HepG2 (cell line): ENCODE measurements at regions not wholly inside any gene's neighbourhood (a gene's known extent, or its start where the extent isn't known, plus 50 kb on each side); places are given as distances from the start of the nearest gene placed in this dataset.

ENCODE experiments used
- CTCF ChIP-seq: sonication (generic); formaldehyde crosslinking; IDR thresholded peaks from 2 replicates; pipeline ENCODE4 v1.5.0; 2020; ENCODE audit warnings: mild to moderate bottlenecking, missing genetic modification reagents, moderate library complexity
- GTF2F1 ChIP-seq: fragments of 150-350 bp; IDR thresholded peaks from 2 replicates; pipeline ENCODE4 v1.6.1; 2014; ENCODE audit warnings: low read length
- HOXD1 ChIP-seq: sonication (generic); formaldehyde crosslinking; IDR thresholded peaks from 2 replicates; pipeline ENCODE4 v1.5.0; 2020; ENCODE audit warnings: missing genetic modification reagents
- POLR2A ChIP-seq, 2 experiments: IDR thresholded peaks; 2 replicates each; pipeline ENCODE4 v1.6.1; 2011; ENCODE audit warnings: low read depth in 2 of 2, low read length in 2 of 2, mild to moderate bottlenecking in 1 of 2, moderate library complexity in 1 of 2; ENCODE audit not compliant: insufficient read depth in 1 of 2
- POLR2AphosphoS5 ChIP-seq: IDR thresholded peaks from 2 replicates; pipeline ENCODE4 v1.6.1; 2012; ENCODE audit warnings: low read depth, low read length
- RFX1 ChIP-seq: fragments of 450-650 bp; IDR thresholded peaks from 2 replicates; pipeline ENCODE4 v1.6.1; 2017
- ZBTB1 ChIP-seq: sonication (generic); formaldehyde crosslinking; IDR thresholded peaks from 2 replicates; pipeline ENCODE4 v1.4.0; 2020; ENCODE audit warnings: missing genetic modification reagents, borderline replicate concordance
- ZFP1 ChIP-seq: IDR thresholded peaks from 2 replicates; pipeline ENCODE4 v1.6.1; 2016
- ZNF674 ChIP-seq: sonication (generic); formaldehyde crosslinking; IDR thresholded peaks from 2 replicates; pipeline ENCODE4 v1.5.0; 2020; ENCODE audit warnings: low read depth, mild to moderate bottlenecking, missing genetic modification reagents
- ZNF740 ChIP-seq: sonication (generic); formaldehyde crosslinking; IDR thresholded peaks from 2 replicates; pipeline ENCODE4 v1.4.0; 2020; ENCODE audit warnings: missing genetic modification reagents

GRCh38 chr7:84509522-84509921 is 314.9 kb upstream of the SEMA3A start:
- TF ChIP-seq POLR2AphosphoS5 (no peak), CTCF (CRISPR knock-in tag) (no peak), ZNF740 (no peak), ZFP1 (CRISPR knock-in tag) (no peak), POLR2A (IDR thresholded peaks at IDR 0.05; ENCODE audit: insufficient read depth in 1 of 2, low read depth in 2 of 2, low read length in 2 of 2) (no peak), RFX1 (no peak), GTF2F1 (no peak), HOXD1 (CRISPR knock-in tag) (no peak), ZNF674 (CRISPR knock-in tag) (no peak), ZBTB1 (CRISPR knock-in tag) (no peak)
